Tibial nerve (tissue), 3 donors: ENCODE measurements at regions not wholly inside any gene's neighbourhood (a gene's known extent, or its start where the extent isn't known, plus 50 kb on each side); places are given as distances from the start of the nearest gene placed in this dataset.

ENCODE experiments used
- CTCF ChIP-seq, 5 experiments: fragments of 200-600 bp in 3 of 5; fragments of 450-650 bp in 2 of 5; sonication (generic) in 3 of 5; IDR thresholded peaks; one replicate each; pipeline ENCODE4 v1.5.1; 2016 to 2019; ENCODE audit warnings: antibody characterized with exemption in 5 of 5, mild to moderate bottlenecking in 3 of 5, moderate library complexity in 2 of 5
- POLR2A ChIP-seq, 2 donors: fragments of 450-650 bp; IDR thresholded peaks; one replicate each; pipeline ENCODE4 v1.6.1; 2017; ENCODE audit warnings: antibody characterized with exemption in 2 of 2, mild to moderate bottlenecking in 2 of 2, moderate library complexity in 2 of 2

GRCh38 chr1:192951691-192952460, 107.3 kb downstream of the UCHL5 start:
- no peak for TF ChIP-seq CTCF (IDR thresholded peaks at IDR 0.05)
- TF ChIP-seq POLR2A (IDR thresholded peaks at IDR 0.05): no peak
